Ascending aorta (tissue), 2 donors: ENCODE measurements at regions not wholly inside any gene's neighbourhood (a gene's known extent, or its start where the extent isn't known, plus 50 kb on each side); places are given as distances from the start of the nearest gene placed in this dataset.

Source experiments
- DNase-seq, 2 donors: peaks; one replicate each; pipeline ENCODE4 v3.0.0-alpha.2; 2019; ENCODE audit warnings: low spot score in 2 of 2
- H3K27ac ChIP-seq, 2 donors: fragments of 200-600 bp; sonication (generic); one replicate each; pipeline ENCODE4 v1.5.1; 2016 to 2017; ENCODE audit warnings: mild to moderate bottlenecking in 1 of 2
- H3K27me3 ChIP-seq: fragments of 200-600 bp; sonication (generic); one replicate; pipeline ENCODE4 v1.5.1; 2017
- H3K36me3 ChIP-seq, 2 donors: fragments of 200-600 bp; sonication (generic); one replicate each; pipeline ENCODE4 v1.5.1; 2016
- H3K4me1 ChIP-seq, 2 donors: fragments of 200-600 bp; sonication (generic); one replicate each; pipeline ENCODE4 v1.5.1; 2016 to 2017; ENCODE audit warnings: mild to moderate bottlenecking in 1 of 2
- H3K4me3 ChIP-seq, 2 donors: fragments of 200-600 bp; sonication (generic); one replicate each; pipeline ENCODE4 v1.5.1; 2016 to 2017; ENCODE audit warnings: mild to moderate bottlenecking in 1 of 2
- H3K9me3 ChIP-seq, 2 donors: fragments of 200-600 bp; sonication (generic); one replicate each; pipeline ENCODE4 v1.5.1; 2016
- intact Hi-C: fragments of 100-400 bp; cut with DNase I; formaldehyde crosslinking; loops from one replicate; pipeline ENCODE4 v1.15.1; 2023
- TF ChIP-seq, protein P1 (sequence below), 3 experiments: fragments of 200-600 bp in 2 of 3; fragments of 450-650 bp in 1 of 3; sonication (generic) in 2 of 3; IDR thresholded peaks; one replicate each; pipeline ENCODE4 v1.5.1; 2016 to 2019; ENCODE audit warnings: antibody characterized with exemption in 3 of 3, mild to moderate bottlenecking in 1 of 3, moderate library complexity in 1 of 3

DNA sequence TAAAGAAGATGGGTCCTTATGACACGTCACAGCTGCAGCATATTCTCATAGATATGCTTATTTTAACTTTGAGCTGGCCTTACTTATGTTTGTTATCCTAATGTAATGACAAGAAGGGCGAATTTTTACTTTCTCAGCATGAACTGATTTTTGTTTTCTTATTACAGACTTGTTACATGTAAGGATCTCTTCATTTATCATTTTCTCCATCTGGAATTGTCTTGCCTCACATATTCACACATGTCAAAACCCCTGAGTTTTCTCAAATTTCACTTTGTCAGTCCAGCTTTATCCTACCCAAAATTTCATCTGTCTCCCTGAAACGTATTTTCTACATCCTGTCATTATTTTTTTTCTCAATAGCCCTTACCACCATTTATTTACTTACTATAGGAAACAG lies 1774.0 kb upstream of the PRR20A start:
- no peak overlapping the region for H3K4me3 ChIP-seq
- intact Hi-C loops = no loop called here
- H3K9me3 ChIP-seq = no peaks in the 10 kb centered on the region
- DNase-seq = no peak
- no peaks in the 10 kb centered on the region for H3K27me3 ChIP-seq
- H3K27ac ChIP-seq = no peak overlapping the region
- no peaks in the 10 kb centered on the region for H3K36me3 ChIP-seq
- TF ChIP-seq, protein P1, sequence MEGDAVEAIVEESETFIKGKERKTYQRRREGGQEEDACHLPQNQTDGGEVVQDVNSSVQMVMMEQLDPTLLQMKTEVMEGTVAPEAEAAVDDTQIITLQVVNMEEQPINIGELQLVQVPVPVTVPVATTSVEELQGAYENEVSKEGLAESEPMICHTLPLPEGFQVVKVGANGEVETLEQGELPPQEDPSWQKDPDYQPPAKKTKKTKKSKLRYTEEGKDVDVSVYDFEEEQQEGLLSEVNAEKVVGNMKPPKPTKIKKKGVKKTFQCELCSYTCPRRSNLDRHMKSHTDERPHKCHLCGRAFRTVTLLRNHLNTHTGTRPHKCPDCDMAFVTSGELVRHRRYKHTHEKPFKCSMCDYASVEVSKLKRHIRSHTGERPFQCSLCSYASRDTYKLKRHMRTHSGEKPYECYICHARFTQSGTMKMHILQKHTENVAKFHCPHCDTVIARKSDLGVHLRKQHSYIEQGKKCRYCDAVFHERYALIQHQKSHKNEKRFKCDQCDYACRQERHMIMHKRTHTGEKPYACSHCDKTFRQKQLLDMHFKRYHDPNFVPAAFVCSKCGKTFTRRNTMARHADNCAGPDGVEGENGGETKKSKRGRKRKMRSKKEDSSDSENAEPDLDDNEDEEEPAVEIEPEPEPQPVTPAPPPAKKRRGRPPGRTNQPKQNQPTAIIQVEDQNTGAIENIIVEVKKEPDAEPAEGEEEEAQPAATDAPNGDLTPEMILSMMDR (IDR thresholded peaks at IDR 0.05) = no peak
- H3K4me1 ChIP-seq = no peaks in the 10 kb centered on the region

- H3K4me3 ChIP-seq = no peak overlapping the region
- intact Hi-C loops = no loop called here
- no peak overlapping the region for H3K27ac ChIP-seq
- TF ChIP-seq, protein P1 (IDR thresholded peaks at IDR 0.05) = no peak
- no peak for DNase-seq
- no peaks in the 10 kb centered on the region for H3K4me1 ChIP-seq
- no peaks in the 10 kb centered on the region for H3K36me3 ChIP-seq
- peaks cover 0 to 11% of the 10 kb centered on the region in 2 donors for H3K9me3 ChIP-seq
- no peaks in the 10 kb centered on the region for H3K27me3 ChIP-seq
These were observed 1746.2 kb upstream of the PRR20A start for GRCh38 chr13:55394470-55394869.

DNA sequence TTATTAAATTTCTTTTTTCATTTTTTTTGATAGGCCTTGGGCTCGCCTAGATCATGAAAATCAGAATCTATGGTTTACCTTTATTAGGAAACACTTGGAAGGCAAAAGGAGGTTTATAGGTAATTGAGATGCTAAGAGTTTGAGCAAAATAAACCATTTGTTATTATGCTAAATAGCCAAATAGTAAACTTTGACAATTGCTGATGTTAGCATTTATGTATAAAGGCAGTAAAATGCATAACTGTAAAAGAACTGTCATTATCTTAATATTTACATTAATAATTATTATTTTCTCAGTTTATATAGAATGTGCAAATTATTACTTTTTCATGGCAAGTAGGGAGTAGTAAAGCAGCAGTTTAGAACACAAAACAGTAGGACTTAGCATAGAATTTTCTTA lies 1737.8 kb upstream of the PRR20A start:
- H3K36me3 ChIP-seq = no peaks in the 10 kb centered on the region
- TF ChIP-seq, protein P1 (IDR thresholded peaks at IDR 0.05) = no peak
- intact Hi-C loops = no loop called here
- H3K4me3 ChIP-seq = no peak overlapping the region
- no peaks in the 10 kb centered on the region for H3K9me3 ChIP-seq
- no peak for DNase-seq
- H3K4me1 ChIP-seq = no peaks in the 10 kb centered on the region
- H3K27me3 ChIP-seq = no peaks in the 10 kb centered on the region
- H3K27ac ChIP-seq = no peak overlapping the region

- TF ChIP-seq, protein P1 (IDR thresholded peaks at IDR 0.05) = no peak
- Histone ChIP-seq H3K36me3 (no peaks in the 10 kb centered on the region), H3K4me3 (no peak overlapping the region), H3K27ac (no peak overlapping the region), H3K4me1 (no peaks in the 10 kb centered on the region), H3K9me3 (no peaks in the 10 kb centered on the region), H3K27me3 (no peaks in the 10 kb centered on the region)
- DNase-seq = no peak
- intact Hi-C loops = no loop called here
These were observed 1736.7 kb upstream of the PRR20A start for GRCh38 chr13:55403887-55404487.

- Histone ChIP-seq H3K27me3 (no peaks in the 10 kb centered on the region), H3K9me3 (no peaks in the 10 kb centered on the region), H3K27ac (no peak overlapping the region), H3K4me1 (no peaks in the 10 kb centered on the region), H3K4me3 (no peak overlapping the region), H3K36me3 (no peaks in the 10 kb centered on the region)
- no peak for DNase-seq
- TF ChIP-seq, protein P1 (IDR thresholded peaks at IDR 0.05) = no peak
- intact Hi-C loops = no loop called here
These were observed 1730.1 kb upstream of the PRR20A start for GRCh38 chr13:55410398-55411330.
